ENCODE measurements at regions not wholly inside any gene's neighbourhood (a gene's known extent, or its start where the extent isn't known, plus 50 kb on each side); places are given as distances from the start of the nearest gene placed in this dataset.

GRCh38 chrX:5278908-5279307, 949.8 kb downstream of the NLGN4X start:
- no peak for DNase-seq

- no peak for DNase-seq
Measured at GRCh38 chrX:5265324-5265850, 963.3 kb downstream of the NLGN4X start.

- DNase-seq = no peak
Measured at GRCh38 chrX:5250106-5250505, 978.6 kb downstream of the NLGN4X start.

- no peak for DNase-seq
Measured at GRCh38 chrX:5242091-5242790, 986.4 kb downstream of the NLGN4X start.

- no peak for DNase-seq
Measured at GRCh38 chrX:5236749-5237148, 991.9 kb downstream of the NLGN4X start.

GRCh38 chrX:5236096-5236495, 992.6 kb downstream of the NLGN4X start:
- DNase-seq = no peak

GRCh38 chrX:5233830-5234229, 994.8 kb downstream of the NLGN4X start:
- no peak for DNase-seq

- no peak for DNase-seq
Measured at GRCh38 chrX:5220421-5220820, 1008.2 kb downstream of the NLGN4X start.

- DNase-seq = no peak
Measured at GRCh38 chrX:5194806-5195205, 1033.9 kb downstream of the NLGN4X start.

- no peak for DNase-seq
Measured at GRCh38 chrX:5180135-5180741, 1048.4 kb downstream of the NLGN4X start.

- no peak for DNase-seq
Measured at GRCh38 chrX:5176766-5177165, 1051.9 kb downstream of the NLGN4X start.

GRCh38 chrX:5163663-5164062, 1065.0 kb downstream of the NLGN4X start:
- no peak for DNase-seq

- DNase-seq = no peak
Measured at GRCh38 chrX:5155301-5155700, 1073.4 kb downstream of the NLGN4X start.

GRCh38 chrX:5145957-5146356, 1082.7 kb downstream of the NLGN4X start:
- no peak for DNase-seq

- no peak for DNase-seq
Measured at GRCh38 chrX:5142644-5143043, 1086.0 kb downstream of the NLGN4X start.

- DNase-seq = no peak
Measured at GRCh38 chrX:5122181-5122678, 1106.4 kb downstream of the NLGN4X start.

- DNase-seq = no peak
Measured at GRCh38 chrX:5117816-5118215, 1110.9 kb downstream of the NLGN4X start.

GRCh38 chrX:5113128-5113527, 1115.5 kb downstream of the NLGN4X start:
- no peak for DNase-seq

GRCh38 chrX:5100004-5100403, 1128.7 kb downstream of the NLGN4X start:
- no peak for DNase-seq

- DNase-seq = no peak
Measured at GRCh38 chrX:5086388-5086787, 1142.3 kb downstream of the NLGN4X start.

- no peak for DNase-seq
Measured at GRCh38 chrX:5084279-5084678, 1144.4 kb downstream of the NLGN4X start.

- no peak for DNase-seq
Measured at GRCh38 chrX:5082705-5083104, 1146.0 kb downstream of the NLGN4X start.

- no peak for DNase-seq
Measured at GRCh38 chrX:5080791-5081190, 1147.9 kb downstream of the NLGN4X start.

- DNase-seq = no peak
Measured at GRCh38 chrX:5068550-5068949, 1160.1 kb downstream of the NLGN4X start.
